ENCODE measurements at regions not wholly inside any gene's neighbourhood (a gene's known extent, or its start where the extent isn't known, plus 50 kb on each side); places are given as distances from the start of the nearest gene placed in this dataset.

- TF ChIP-seq EZH2 (IDR thresholded peaks at IDR 0.05; ENCODE audit: borderline replicate concordance, insufficient read depth, low read depth, low read length, poor library complexity, severe bottlenecking), result no peak
- TF ChIP-seq CTCF (IDR thresholded peaks at IDR 0.05), result no peak
Observed at GRCh38 chr4:111326450-111326849, 703.6 kb upstream of the PITX2 start.

Measured in B cell (primary cell).